ENCODE measurements at regions not wholly inside any gene's neighbourhood (a gene's known extent, or its start where the extent isn't known, plus 50 kb on each side); places are given as distances from the start of the nearest gene placed in this dataset.

DNA sequence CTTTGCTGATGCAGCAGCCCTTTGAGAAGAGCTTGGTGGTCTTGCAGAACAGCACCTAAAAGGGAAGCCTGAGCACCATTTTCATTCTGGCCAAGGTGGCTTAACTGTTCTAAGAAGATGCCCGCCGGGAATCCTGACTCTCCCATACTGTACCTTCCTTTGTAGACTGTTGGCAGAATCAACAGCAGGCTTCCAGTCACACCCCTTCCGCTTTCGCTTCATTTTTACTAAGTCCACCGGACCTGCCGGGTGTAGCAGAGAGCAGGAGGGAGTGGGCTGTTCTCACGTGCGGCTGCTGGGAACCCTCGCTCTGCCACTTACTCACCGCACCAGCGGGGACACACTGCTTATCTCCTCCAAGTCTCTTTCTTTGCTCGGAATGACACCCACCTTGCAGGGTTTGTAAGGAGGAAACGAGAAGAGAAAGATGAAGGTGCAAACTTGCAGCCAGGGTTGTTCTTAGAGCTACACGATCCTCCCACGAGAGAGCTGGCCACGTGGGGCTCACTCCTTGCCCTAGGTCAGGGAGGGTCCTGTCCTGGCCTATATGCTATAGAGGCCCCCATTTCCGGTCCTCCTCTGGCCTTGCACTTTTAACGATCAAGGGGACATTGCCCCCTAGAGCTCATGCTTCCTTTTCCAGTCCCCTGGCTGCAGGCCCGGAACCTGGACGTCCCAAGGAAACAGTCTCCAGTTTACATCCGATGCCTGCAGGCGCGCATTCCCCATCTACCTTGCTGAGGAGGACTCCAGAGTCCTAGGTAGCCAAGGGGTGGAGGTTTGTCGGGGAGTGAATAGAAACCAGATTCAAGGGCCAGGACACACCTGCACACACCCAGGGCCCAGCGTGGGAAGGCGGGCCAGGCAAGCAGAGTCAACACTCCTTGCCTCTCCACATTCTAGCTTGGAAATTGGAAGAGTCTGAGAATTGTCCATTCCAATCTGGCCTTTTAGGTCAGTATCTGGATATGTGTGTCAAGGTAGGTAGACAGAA, 453.6 kb downstream of the IRS2 start:
- no peak overlapping the region for H3K4me3 Mint-ChIP-seq
- H3K36me3 Mint-ChIP-seq: no peaks in the 10 kb centered on the region
- ChIA-PET POLR2A (interaction anchor here (0.6 kb wide), 1 partner anchor 426 kb away, joined by 6 read pairs; no protein-coding TSS in a partner anchor), CTCF (interaction anchor here (1.1 kb wide), 1 partner anchor 371 kb away, joined by 4 read pairs; no protein-coding TSS in a partner anchor)
- H3K27ac Mint-ChIP-seq: no peak overlapping the region
- H3K4me1 Mint-ChIP-seq: peaks cover 5% of the 10 kb centered on the region
- peak; percentile 67 for ATAC-seq
- DNase-seq (ENCODE audit: low spot score): peak; percentile 15
- TF ChIP-seq E2F4 (CRISPR knock-in tag; IDR thresholded peaks at IDR 0.05; ENCODE audit: borderline replicate concordance, low read depth) (no peak), E2F1 (CRISPR knock-in tag; IDR thresholded peaks at IDR 0.05) (no peak), ZNF317 (CRISPR knock-in tag; IDR thresholded peaks at IDR 0.05; ENCODE audit: borderline replicate concordance, low read depth) (no peak), ZBTB43 (CRISPR knock-in tag; IDR thresholded peaks at IDR 0.05) (no peak), RELA (CRISPR knock-in tag; IDR thresholded peaks at IDR 0.05; ENCODE audit: borderline replicate concordance) (no peak), ZNF232 (CRISPR knock-in tag; IDR thresholded peaks at IDR 0.05) (no peak), NR3C1 (CRISPR knock-in tag; conservative IDR thresholded peaks at IDR 0.05; ENCODE audit: low read depth) (no peak), NFE2L1 (CRISPR knock-in tag; IDR thresholded peaks at IDR 0.05) (no peak), JUN (CRISPR knock-in tag; IDR thresholded peaks at IDR 0.05) (no peak), TEAD1 (CRISPR knock-in tag; IDR thresholded peaks at IDR 0.05) (no peak), GABPB1 (CRISPR knock-in tag; IDR thresholded peaks at IDR 0.05) (no peak), HMGA2 (CRISPR knock-in tag; IDR thresholded peaks at IDR 0.05) (no peak), ZNF219 (CRISPR knock-in tag; IDR thresholded peaks at IDR 0.05; ENCODE audit: borderline replicate concordance) (no peak), ZNF263 (CRISPR knock-in tag; IDR thresholded peaks at IDR 0.05; ENCODE audit: low read depth) (no peak), HMGXB4 (CRISPR knock-in tag; IDR thresholded peaks at IDR 0.05) (no peak)
- TF ChIP-seq, protein P1, sequence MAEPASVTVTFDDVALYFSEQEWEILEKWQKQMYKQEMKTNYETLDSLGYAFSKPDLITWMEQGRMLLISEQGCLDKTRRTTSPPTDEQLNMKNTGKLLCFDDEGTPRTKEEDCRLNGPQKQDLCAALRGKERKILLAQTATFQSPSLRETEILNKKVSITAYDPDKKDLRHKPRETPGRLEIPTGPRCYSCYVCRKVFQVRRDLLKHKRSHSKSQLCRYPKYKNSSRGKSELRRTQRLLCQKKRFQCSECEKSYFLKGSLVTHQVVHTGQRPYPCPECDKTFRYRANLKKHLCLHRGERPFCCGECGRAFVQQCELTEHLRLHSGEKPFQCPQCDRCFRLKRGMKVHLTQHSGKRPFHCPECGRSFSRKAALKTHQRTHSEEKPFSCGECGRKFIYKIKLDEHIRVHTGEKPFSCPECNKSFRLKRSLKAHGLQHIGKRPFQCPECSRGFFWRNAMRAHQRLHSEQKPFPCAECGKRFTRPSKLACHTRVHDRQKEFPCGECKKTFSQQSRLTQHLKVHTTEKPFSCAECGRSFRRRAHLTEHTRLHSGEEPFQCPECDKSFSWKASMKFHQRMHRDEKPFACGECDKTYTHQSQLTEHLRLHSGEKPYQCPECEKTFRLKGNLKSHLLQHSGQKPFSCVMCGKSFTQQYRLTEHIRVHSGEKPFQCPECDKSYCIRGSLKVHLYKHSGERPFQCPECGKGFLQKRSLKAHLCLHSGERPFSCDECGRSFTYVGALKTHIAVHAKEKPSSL (CRISPR knock-in tag; conservative IDR thresholded peaks at IDR 0.05): no peak
- H3K27me3 Mint-ChIP-seq (ENCODE audit: low read depth): no peaks in the 10 kb centered on the region
- no peaks in the 10 kb centered on the region for H3K9me3 Mint-ChIP-seq

DNA sequence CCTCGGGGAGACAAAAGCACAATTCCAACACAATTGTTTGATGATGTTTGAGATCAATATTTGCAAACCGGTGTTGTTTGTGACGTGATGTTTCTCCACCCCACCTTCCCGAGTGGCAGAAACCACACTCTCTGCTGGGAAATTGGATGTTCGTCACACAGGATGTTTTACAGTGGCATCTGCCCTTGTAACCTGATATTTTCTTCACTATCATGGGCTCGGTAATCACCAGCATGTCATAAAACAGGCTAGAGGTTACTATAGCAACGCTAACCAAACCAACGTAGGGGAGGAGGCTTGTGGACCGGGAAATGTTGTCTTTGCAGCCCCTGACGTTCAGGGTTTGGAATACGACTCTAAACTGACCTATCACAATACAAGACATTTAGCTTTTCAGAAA, 454.5 kb downstream of the IRS2 start:
- CTCF ChIA-PET: no interaction called here

More for the DNA sequence above, 454.5 kb downstream of the IRS2 start:
- Mint-ChIP-seq H3K9me3 (no peaks in the 10 kb centered on the region), H3K27ac (no peak overlapping the region), H3K27me3 (ENCODE audit: low read depth) (no peaks in the 10 kb centered on the region), H3K36me3 (no peaks in the 10 kb centered on the region), H3K4me1 (peaks cover 5% of the 10 kb centered on the region), H3K4me3 (no peak overlapping the region)
- no peak for TF ChIP-seq HMGXB4 (CRISPR knock-in tag; IDR thresholded peaks at IDR 0.05)
- TF ChIP-seq ZNF219 (CRISPR knock-in tag; IDR thresholded peaks at IDR 0.05; ENCODE audit: borderline replicate concordance): no peak
- no peak for TF ChIP-seq FOXP1 (CRISPR knock-in tag; IDR thresholded peaks at IDR 0.05; ENCODE audit: borderline replicate concordance)
- no peak for TF ChIP-seq ZNF416 (CRISPR knock-in tag; IDR thresholded peaks at IDR 0.05)
- TF ChIP-seq STAT6 (CRISPR knock-in tag; conservative IDR thresholded peaks at IDR 0.05; ENCODE audit: low read depth): no peak
- POLR2A ChIA-PET: no interaction called here
- ATAC-seq (no peak), DNase-seq (ENCODE audit: low spot score) (no peak)
